Jurkat, Clone E6-1 (cell line): ENCODE measurements at regions not wholly inside any gene's neighbourhood (a gene's known extent, or its start where the extent isn't known, plus 50 kb on each side); places are given as distances from the start of the nearest gene placed in this dataset.

Experiments used
- DNase-seq: peaks from one replicate; pipeline ENCODE4 v3.0.0-alpha.2; 2011; ENCODE audit warnings: low read depth, low spot score
- H3K4me3 ChIP-seq: 2 replicates; pipeline ENCODE4 v1.5.1; 2011; ENCODE audit warnings: mild to moderate bottlenecking, low read length, control low read depth, moderate library complexity

DNA sequence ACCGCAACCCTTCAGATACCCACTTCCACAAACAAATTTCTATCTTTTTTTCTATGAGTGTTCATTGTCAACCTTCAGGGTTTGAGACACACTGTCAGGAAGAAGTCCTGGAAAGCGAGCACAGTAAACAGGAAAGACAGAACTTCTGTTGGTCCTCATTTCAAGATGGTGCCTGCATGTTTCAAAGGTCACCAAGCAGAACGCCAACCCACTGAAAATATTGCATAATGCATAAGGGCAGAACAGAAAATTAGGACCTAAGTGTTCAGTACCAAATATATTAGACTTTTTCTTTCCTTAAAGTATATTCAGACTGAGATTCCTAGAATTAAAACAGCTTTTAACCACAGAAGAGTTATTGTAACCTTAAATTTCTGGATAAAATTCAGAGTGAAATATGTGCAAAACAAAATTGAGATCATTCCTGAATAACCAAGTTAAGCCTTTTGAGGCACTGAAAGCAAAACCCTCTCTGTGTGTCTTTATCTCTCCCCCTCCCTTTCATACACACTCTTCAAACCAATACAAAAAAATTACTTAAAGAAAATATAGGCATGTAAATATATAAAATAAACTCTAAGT lies 387.8 kb upstream of the THBS1 start:
- H3K4me3 ChIP-seq: no peak overlapping the region
- DNase-seq: no peak

DNA sequence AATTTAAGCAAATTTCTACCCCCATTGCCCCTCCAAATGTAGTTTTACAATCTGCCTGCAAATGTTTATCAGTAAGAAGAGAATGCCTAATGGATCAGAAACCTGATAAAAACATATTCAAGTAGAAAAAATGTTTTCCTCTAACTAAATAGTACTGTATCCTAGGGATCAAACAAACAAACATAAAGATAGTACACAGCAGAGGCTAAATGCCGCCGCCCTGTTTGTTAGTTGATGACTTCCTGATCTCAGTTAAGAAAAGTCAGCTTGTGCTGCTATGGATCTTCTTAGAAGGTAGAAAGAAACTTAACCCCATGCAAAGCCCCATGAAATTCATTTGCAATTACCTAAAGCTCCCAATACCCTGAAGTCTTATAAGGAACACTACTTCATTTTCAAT lies 387.3 kb upstream of the THBS1 start:
- H3K4me3 ChIP-seq: no peak overlapping the region
- no peak for DNase-seq

DNA sequence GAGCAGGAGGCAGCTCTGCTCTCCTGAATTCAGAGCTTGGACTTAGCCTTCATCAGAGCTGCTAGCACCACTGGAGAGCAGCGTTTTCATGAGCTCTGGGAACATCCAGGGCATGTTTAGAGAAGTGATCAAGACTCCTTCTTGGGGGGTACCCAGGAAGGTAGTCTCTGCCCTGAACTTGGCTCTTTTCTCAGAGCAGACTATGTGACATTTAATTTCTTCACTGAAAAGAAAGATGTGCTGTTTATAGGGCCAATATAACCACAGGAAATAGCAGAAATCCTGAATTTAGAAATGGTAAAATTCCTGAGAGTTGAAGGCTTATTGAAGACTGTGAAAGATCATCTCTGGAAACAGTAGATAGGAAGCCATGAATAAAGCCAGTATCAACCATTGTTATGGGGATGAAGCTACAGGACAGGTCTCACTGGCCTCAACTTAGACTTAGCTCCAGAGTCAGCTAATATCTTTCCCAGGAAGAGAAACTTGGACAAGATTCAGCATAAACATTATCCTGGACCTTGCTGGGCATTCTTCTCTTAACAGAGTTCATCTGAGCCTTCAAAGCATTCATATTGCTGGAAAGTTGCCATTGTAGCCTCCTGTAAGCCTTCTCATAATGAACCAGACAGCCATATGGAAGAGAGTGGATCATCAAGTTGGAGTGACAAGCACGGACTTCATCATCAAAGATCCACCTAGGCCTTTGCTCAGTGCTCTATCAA lies 386.6 kb upstream of the THBS1 start:
- DNase-seq: no peak

DNA sequence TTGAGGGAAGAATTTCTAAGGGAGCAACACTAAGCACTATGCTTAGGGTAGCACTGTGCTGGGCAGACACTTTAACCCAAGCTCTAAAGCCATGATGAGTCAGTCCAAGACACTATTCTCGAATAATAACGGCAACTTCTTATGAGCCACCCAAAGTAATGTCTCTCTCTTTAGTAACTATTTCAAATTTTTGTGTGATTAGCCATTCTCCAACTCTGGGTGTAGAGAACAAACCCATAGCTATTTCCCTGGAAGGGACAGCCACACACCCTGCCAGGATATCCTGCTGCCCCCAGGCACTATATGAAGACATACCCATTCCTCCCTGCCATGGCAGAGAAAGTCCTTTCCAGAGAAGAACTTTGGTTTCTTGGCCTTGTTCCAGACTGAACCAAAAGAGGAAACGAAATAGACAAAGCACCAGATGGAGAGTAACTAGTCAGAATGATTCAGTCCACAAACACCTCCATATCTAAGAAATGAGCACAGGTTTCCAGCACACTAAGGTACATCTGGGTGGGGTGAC lies 384.9 kb upstream of the THBS1 start:
- DNase-seq: no peak

More for the DNA sequence above, 386.6 kb upstream of the THBS1 start:
- H3K4me3 ChIP-seq: no peak overlapping the region

DNA sequence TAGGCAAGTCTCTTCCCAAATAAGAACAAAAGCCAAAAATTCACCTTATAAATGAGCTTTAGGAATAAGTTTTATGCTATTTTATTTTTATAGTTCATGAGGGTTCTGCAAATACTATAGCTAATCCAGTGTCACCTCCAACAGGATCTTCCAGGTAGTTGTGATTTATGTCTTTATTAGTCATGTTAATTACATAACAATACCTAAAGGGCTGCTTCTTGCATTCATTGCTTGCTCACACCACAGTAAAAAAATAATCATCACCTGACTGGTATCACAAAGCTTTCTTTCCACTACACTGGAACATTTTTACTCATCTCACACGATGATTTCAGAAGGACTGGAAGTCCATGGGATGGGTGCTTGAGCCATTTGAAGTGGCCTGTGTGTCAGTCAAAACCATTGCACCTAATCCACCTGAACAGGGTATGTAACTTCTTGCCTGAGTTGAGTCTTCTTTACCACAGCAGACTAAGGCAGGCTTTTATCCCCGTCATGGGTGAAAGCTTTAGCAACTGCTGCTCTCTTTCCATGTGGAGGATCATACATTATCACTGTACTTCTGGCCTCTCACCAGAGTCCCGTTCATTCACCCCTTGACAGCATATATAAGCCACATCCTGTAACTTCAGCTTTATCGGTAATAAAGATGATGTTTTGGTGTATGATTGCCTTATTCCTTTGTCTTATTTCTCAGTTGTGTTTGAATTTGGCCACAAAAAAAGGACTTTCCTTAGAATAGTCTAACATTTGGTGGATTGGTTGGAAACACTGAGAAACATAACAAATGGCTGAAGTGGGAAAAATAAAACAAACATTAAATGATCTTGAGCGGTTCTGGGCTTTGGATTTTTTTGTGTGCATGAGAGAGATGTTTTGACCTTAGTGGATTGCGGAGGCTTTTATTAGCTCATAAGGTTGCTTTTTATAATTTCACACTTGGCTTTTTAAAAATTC lies 382.6 kb upstream of the THBS1 start:
- no peak overlapping the region for H3K4me3 ChIP-seq
- peak; percentile 64 for DNase-seq

More for the DNA sequence above, 384.9 kb upstream of the THBS1 start:
- H3K4me3 ChIP-seq: no peak overlapping the region

DNA sequence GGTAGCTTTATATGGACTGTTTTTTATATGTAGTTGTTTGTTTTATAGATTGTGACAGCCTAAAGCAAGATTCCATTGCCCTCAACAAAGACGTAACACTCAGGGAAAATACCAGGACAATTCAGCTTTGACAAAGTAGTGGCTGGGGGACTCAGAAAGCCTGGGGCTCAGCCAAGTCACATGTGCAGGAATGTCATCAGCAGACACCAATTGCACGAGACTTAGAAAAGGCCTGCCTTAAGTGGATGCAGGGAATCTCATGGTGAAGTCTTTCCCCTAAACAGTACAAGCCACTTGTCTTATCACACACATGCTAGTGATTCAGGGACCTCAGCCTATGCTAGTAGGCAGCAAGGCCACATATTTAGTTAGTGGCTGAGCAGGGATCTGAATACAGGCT lies 381.8 kb upstream of the THBS1 start:
- no peak overlapping the region for H3K4me3 ChIP-seq
- no peak for DNase-seq

DNA sequence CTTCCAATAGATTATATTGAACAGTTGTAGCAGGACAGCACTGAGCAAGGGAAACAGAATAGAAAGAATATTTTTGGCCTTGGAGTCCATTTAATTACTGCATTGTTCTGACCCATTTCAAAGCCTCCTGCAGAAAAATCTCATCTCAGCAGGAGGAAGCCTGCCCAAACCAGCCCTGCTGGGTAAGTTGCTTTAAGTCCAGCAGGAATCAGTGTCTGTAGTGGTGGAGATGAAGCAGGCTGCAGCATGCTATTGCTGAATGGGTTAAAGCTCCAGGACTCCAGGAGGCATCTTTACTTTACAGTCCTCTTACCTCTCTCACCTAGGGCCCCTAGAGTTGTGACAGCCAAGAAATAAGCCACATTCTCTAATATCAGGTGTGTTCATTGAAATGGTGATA lies 380.3 kb upstream of the THBS1 start:
- H3K4me3 ChIP-seq: no peak overlapping the region
- no peak for DNase-seq

DNA sequence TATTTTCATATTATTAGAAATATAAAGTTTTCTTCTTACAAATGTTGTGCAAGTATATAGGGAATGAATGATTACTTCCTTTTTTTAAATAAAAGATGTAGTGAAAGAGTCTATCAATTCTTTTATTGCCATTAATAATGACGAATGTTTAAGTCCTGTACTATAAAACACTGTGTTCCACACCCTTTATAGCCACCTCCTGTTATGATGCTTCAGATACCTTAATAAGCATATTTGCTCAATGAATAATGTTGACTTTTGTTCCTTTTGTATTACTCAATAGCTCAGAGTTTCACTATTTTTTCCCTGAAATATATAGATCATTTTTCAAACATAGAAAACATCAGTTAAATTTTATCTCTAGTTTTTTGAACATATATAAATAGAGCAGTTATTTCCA lies 378.2 kb upstream of the THBS1 start:
- H3K4me3 ChIP-seq: no peak overlapping the region
- no peak for DNase-seq

DNA sequence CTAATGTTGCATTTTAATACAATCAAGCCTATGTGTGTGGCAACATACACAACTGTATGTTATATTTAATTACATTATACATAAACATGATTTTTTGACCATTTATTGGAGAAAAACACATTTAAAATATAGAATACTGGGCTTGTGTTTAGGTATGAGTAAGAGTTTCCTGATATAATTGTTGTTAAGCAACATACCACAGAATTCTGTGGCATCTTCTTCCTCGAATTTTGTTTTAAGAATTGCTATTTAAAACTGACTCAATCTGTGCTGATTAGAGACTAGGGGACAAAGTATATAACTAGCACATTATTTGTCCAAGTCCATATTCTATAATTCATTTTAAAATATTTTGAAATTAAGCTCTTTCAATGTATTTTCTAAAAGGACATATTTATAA lies 376.8 kb upstream of the THBS1 start:
- H3K4me3 ChIP-seq: no peak overlapping the region

DNA sequence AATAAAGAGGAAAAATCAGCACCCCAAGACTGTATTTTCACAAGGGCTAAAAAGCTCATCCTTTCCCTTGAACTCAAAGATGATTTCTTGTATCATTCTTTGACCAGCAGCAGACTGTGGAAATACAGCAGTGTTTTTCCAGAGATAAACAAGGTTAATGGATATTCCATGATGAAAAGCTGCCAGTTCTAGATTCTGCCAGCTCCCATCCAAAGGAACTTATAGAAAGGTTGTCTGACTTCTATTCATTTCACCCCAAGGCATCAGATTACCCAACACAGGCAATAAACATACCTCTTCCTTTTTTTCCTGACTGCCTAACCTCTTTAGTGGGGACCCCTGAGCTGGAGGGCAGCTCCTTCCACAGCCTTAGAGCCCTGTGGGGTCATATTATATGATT lies 375.8 kb upstream of the THBS1 start:
- no peak for DNase-seq

More for the DNA sequence above, 376.8 kb upstream of the THBS1 start:
- DNase-seq: no peak

DNA sequence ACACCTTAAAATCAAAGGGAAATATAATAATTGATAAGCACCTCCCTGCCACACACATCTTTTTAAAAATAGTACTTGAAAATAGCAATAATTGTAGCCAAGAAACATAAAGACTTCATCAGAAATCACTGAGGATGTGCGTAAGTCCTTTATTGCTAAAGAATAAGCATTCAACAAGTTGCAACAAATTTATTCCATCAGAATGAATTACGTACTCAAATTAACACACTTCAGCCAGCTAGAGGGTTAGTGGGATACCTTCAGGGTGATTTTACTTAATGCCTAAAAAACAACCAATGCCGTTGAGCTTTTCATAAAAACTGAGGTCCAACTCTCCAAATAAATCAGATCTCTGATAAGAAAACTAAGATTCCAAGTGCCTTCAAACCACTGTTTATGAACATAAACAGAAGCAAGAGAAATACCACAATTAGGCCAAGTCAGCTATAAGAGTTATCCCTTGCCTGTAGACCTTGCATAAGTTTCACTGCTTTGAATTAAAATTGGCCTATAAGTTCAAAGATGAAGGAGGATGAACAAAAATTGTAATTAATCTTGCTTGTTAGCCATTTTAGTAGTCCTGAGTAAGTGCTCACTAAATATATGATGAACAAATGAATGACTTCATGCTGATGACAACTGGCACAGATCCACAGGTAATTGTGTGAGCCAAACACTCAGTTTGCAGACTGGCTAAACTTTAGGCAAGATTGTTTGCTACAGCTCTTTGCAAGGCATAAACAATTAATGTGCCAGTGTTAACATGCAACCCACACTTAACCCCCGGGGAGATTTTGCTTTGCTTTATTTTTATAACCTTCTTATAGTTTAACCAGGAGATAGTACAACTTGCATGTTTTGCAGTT lies 375.1 kb upstream of the THBS1 start:
- no peak for DNase-seq
- no peak overlapping the region for H3K4me3 ChIP-seq

More for the DNA sequence above, 375.8 kb upstream of the THBS1 start:
- no peak overlapping the region for H3K4me3 ChIP-seq

DNA sequence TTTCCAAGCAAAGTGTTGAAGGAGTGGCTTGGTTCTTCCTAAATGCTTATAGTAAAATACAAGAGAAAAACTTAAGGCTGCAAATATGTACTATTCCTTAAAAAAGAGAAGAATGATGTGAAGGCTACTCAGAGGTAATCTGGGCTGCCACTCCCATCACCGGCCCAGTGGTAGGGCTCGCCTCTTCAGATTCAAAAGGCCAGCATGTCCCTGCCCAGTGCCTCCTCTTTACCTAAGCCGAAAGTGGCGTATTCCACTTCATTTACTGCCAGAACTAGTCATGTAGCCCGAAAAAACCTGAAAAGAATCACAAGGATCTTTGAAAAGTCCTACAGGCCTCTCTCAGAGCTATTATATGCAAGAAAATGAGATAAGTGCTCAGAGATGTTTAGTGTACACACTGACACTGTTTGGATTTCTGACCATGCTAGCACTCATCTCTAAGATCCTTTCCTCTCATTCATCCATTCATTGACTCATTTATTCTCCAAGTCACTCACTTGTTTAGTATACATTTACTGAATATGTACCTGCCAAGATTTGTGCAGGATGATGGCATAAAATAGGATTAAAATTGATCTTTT lies 373.3 kb upstream of the THBS1 start:
- H3K4me3 ChIP-seq: no peak overlapping the region
- DNase-seq: no peak

DNA sequence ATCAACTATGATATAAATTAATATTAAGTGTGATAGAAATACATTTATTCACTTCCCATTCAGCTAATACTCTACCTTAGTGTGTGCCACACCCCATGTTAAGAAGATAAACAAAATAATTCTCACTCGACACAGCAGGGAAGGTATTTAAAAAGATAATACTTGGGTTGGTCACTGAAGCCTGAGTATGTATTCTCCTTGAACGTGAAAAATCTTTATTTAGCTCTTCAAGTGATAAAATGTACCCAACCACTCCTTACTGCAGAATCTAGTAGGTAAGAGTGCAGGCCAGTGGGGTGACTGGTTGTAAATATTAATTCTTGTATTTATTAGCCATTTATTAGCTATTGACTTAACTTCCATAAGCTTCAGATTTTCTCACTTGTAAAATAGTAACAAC lies 372.7 kb upstream of the THBS1 start:
- no peak overlapping the region for H3K4me3 ChIP-seq
- no peak for DNase-seq

DNA sequence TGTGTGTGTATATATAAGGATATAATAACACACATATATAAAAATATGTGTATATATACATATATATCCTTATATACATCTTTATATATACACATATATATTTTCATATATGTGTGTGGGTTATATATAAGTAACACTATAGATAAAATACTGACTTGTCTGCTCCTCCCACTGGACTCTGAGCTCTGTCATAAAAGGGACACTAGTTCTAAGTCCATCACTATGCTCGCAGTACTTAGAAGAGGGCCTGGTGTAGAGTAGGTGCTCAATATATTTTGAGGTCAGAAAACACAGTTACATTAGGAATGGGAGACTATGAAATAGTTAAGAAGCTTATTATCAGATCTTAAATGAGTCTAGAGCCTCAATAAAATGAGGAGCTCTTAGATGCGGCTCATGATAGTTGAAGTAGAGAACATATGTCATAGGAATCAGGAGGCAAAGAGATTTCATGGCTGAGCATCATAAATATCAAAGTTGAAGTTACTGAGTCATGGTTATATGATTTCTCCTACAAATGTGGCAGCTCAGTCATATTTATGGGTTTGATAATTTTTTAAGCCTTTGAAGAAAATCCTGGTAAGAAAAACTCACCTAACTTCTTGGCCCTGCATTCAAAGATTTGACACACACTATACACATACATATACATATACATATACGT lies 371.2 kb upstream of the THBS1 start:
- no peak overlapping the region for H3K4me3 ChIP-seq

DNA sequence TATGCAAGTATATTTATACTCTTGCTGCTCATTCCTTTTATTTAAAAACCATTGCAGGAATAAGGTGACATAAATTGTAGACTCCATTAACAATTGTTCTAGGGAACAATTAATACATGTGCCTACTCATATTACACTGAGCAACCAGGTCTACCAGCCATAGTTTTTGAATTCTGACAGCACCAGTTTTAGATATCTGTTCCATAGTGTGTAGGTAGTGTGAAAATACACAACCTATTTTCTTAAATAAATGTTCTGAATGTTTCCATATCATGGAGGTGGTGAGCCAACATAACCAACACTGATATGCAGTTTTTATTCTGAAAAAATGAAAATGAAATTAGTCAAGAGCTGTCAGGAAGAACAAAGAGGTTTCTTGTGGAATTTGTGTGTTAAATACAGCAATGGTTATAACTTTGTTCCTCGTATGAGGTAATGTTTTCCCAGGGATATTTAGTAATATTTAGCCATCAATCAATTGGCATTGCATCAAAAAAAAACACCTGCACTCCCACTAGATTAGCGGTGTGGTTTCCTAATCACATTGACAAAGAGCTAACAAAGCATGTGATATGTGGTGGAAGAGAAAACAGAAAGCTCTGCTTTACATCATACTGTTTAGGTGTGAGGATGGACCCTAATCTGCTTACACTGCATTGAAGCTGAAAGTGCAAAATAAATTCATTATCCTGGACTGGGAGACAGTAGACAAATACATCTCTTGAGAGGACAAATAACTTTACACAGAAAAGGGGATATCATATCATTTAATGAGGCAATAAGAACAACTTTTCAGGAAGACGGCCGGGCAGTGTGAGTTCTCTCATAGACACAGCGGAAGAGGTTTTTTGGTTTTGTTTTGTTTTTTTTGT lies 369.5 kb upstream of the THBS1 start:
- H3K4me3 ChIP-seq: no peak overlapping the region
- DNase-seq: no peak

More for the DNA sequence above, 371.2 kb upstream of the THBS1 start:
- no peak for DNase-seq

DNA sequence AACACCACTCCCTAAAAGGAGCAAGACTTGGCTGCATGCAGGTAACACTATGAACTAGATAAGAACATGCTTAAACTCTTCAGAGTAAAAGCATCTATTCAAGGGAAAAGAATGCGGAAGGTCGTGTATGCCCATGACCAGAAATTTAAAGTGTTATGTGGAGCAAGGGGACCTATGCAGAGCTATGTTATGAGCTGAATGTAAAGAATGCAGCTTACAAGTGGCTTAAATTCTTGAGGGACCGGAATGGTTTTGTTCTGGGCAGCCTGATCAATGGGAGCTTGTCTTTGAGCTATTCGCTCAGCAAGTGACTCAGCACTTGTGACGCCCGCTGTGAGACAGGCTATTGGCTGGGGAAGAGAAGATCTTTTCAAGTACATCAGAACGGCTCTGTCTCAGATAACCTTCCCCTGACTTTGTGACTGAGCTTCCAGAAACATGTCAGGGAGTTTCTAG lies 367.5 kb upstream of the THBS1 start:
- no peak for DNase-seq

DNA sequence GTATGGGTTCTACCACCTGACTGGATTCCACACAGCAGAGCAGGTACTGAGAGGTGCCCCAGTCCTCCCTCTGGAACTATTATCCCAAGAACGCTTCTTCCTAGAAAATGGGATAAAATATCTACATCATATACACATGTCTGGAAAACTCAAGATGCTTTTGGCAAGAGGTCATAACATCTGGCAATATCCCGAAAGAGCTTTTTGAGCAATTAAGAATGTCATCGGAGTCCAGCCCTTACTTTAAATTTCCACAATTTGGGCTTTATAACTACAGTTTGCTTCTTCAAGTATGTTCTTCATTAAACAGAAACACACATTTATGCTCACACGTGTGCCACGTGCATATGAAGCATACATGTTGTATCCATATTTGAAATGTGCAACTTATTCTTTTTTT lies 365.9 kb upstream of the THBS1 start:
- DNase-seq: no peak
- H3K4me3 ChIP-seq: no peak overlapping the region

More for the DNA sequence above, 367.5 kb upstream of the THBS1 start:
- no peak overlapping the region for H3K4me3 ChIP-seq
